Central memory CD4-positive, alpha-beta T cell (primary cell): ENCODE measurements at regions not wholly inside any gene's neighbourhood (a gene's known extent, or its start where the extent isn't known, plus 50 kb on each side); places are given as distances from the start of the nearest gene placed in this dataset.
"Not testable (repeated sequence)": the region's sequence is repeated elsewhere in the genome, so short reads cannot be mapped to it uniquely, and the experiment has no call there.

Source experiments
- DNase-seq: peaks from one replicate; pipeline ENCODE4 v3.0.0; 2022

DNA sequence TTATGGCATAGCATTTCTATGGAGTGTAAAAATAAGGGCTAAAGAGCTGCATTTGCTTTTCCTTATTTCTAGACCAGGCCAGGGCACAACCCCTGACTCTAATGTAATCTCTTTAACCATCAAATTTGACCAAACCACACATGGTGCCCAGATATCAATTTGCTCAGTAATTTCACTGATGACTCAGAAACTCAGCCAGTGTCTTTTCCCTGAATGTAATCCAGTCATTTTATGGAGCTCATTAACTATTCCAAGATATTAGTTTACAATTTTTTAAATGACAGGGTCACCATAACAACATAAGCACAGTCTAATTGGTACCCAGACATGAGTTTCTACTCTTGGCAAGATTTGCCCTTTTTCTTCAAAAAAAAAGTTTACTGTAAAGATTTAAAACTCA, 270.8 kb upstream of the AGAP1 start:
- no peak for DNase-seq

DNA sequence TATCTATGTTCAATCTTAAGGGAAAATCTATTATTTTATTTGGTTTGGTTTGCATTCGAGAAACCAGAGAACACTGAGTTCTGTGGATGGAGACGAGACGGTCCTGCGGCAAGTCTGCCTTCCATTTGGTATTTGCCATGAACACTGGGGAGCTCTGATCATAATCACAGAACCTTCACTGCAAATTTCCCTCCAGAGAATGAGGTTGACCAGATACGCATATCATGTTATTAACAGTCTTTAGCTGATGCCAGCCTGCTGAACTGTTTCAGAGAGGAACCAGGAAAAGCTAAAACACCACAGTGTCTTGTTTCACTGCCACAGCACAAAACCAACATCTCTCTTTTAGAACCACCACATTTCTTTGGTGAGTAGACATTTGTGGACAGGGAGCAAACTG, 269.4 kb upstream of the AGAP1 start:
- DNase-seq = no peak

DNA sequence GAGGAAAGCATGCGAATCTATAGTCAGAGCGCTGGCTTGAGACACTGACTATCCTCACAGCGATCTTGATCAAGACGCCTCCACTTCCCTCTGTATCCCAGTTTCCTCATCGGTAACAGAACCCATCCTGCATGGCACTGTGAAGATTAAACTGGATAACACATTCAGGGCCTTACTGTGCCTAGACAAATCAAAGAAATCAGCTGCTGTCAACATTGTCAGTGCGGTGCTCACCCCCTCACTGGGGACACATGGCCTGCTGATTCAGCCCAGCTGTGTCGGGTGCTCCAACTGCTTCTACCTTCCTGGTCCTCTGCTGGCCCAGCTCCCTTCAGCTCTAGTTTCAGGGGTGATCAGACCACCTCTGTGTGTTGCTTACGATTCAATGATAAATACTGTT, 268.6 kb upstream of the AGAP1 start:
- DNase-seq = no peak

DNA sequence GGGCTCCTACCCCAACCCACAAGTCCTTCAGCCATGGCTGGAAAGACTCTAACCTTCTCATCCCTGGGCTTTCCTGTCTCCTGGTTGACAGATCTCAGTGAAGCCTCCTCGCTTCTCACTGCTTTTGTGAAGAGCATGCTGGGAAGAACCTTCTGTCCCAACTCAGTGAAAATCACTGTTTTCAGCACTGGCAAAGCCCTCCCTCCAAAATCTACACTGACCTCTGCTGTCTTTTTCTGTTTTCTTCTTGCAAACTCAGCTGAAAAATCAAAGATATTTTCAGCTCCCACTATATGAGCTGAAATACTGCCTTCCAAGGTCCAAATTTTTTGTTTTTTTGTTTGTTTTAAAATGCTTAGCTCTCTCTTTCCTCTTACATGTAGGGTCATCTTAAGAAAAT, 266.3 kb upstream of the AGAP1 start:
- no peak for DNase-seq

DNA sequence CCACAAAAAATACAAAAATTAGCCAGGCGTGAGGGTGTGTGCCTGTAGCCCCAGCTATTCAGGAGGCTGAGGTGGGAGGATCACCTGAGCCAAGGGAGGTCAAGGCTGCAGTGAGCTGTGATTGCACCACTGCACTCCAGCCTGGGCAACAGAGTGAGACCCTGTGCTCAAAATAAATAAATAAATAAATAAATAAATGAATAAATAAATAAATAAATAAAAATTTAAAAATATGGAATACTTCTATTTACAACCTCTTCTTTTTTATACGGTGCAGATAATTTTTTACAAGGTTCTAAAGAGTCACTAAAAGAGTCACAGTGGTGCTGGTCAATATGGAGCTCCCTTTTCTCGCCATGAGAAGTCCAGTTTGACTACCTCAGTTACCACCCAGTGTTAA, 265.4 kb upstream of the AGAP1 start:
- DNase-seq = not testable (repeated sequence)

DNA sequence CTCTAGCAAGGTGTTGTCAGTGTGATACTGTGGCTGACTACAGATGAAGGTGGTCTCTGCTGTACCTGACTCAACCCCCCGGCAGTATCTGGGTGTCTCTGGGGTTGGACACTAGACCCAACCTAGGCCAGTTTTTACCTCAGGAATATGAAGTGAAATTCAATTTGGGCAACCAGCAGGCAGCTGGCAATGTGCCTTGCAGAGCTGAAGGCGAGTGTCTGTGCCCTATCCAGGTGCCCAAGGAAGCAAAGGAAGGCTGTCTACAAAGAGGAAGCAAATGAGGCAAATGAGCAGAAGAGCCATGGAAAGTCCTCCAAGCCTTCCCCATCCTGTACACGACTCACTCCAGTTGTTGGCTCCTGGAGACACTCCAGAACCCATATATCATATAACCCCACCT, 264.6 kb upstream of the AGAP1 start:
- no peak for DNase-seq

DNA sequence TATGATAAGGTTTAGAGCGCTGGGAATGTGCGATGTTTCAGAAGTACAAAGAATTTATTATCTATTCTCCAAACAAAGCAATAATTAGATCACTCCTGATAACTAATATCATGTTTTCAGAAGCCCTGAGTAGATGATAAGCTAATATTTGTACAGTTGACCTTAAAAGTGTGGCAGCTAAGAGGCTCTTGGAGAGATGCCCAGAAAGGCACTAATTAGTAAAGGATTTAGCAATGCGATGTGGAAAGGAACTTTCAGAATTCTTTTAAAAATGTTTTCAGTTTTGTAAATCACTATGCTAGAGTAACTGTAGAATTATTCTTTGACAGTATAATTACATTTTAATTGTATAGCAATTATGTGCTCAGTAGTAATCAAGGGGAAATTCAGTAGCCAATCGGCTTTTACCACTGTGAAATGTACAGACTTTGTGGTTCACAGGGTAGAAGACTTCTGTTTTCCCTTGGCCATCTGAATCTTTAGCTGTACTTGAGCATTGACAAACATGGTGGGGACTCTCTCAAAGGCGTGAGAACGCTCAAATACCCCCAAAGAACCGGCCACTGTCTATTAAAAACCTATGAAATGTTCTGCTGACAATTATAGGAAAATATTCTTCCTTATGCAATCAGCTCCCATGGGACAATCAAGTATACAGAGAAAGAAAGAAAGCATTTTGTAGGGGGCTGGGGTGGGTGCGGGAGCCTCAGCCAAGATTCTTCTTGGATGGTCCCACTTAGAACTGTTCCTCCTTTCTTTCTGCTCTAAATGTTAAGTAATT, 262.8 kb upstream of the AGAP1 start:
- no peak for DNase-seq

DNA sequence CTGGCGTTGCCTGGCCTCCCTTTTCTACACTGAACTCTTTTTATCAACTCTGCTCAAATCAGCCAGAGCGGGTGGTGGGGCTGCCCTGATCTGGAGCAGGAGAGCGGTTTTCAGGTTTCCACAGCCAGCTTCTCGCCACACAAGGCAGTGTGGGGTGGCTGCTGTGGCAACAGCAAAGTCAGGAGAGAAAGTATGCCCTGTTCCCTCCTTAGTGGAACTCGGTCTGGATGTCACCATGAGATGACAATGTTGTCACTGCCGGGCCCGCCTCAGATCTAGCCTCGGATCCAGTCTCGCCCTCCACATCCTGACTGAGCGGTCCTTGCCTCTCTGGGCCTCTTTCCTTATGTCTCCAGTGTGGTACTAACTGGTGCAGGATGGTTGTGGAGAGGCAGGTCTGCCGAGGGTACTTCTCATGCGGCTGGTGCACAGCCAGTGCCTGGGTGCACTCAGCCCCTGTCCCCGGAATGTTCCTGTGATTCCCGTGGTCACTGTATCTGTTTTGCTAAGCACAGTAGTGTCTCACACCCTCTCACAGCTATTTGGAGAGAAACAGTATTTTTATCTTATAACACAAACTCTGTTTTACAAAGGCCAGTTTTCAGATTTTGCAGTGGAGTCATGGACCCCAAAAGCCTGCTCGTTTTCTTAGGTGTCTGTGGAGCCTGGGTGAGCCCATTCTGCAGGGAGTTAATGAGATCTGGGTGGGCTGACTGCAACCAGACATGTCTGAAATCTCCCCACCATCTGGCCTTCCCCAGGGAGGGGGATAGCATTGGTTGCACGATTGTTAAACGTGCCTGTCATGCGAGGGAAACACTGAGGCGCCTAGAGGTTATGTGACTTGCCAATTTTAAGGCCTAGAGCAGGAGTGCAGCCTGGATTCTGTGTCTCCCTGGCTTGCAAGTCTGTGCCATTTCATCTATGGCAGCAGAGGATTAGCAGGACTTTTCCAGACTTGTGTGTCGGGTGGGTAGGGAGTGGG, 261.1 kb upstream of the AGAP1 start:
- no peak for DNase-seq

DNA sequence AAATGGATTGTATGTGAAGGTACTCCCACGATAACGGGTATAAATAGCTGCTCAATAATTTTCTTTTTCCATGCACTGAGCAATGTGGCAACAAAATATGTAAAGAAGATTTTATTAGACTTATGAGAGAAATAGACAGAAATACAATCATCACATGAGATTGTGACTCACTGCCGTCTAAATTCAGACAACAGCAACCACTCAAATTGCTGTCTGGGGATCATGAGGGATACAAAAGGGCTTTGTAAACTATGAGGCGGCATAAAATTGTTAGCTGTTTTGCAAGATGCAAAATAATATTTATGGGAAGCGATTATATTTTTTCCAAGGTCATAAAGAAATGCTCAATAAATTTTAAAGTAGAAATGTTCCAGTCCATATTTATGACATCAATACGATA, 259.1 kb upstream of the AGAP1 start:
- no peak for DNase-seq

DNA sequence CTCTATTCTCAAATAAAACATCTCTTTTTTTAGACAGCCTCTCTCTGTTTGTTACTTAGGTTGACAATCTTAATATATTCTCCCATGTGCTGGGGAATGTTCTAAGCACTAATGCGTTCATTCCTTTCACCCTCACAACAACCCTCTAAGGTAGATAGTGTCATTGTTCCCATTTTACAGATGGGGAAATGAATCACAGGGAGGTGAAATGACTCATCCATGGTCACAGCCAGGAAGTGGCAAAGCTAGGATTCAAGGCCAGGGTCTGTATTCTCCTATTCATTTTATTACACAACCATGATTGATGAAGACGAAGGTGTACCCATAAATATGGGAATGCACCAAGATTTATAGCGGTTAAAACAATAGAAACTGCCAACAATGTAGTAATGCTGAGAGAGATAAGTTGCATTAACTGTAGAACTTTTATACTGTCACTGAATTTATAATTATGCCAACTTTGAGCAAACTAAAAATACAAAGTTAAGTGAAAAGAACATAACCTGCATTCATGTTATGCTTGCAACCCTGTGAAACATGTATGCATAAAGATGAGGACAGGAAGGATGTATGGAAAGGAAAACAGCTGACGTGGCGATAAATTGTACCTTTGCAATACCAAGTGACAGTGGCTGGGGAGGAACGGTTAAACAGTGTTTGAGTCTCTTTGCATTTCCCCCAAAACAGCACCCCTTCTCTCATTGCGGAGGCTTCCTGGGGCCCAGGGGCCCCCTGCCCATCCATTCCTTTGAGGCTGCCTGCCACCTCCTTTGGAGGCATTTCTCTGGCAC, 257.7 kb upstream of the AGAP1 start:
- no peak for DNase-seq

DNA sequence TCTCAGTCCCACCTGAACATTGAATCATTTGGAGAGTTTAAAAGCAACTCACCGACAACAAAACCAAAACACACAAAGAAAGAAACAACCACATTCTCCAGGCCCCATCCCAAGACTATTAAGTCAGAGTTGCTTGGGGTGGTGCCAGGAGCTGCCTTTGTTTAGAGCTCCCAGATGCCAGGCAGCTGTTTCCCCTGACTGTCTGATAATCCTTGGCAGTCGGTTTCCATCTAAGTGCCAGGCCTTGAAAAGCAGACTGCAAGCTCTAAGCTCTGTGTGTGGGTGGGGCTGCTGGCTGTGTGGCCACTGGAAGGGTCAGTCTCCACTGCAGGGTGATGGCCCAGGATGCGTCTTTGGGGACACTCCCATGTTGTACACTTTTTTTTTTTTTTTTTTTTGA, 255.3 kb upstream of the AGAP1 start:
- no peak for DNase-seq

DNA sequence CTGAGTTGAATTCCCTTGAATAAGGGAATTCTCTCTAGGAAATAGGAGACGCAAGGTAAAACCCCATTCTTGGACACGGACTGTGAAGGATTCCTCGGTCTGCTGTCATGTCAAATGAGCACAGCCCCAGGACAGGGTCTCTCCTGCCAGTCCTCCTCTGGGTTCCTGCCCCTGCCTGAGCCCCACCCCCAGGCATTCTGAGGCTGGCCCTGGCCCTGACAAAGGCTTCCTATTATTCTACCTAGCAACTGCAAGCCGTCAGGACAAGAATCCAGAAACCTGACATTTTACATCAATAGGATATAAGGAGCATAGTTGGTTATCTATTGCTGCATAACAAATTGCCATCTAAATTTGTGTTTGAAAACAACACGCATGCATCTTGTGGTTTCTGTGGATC, 253.3 kb upstream of the AGAP1 start:
- DNase-seq = no peak

DNA sequence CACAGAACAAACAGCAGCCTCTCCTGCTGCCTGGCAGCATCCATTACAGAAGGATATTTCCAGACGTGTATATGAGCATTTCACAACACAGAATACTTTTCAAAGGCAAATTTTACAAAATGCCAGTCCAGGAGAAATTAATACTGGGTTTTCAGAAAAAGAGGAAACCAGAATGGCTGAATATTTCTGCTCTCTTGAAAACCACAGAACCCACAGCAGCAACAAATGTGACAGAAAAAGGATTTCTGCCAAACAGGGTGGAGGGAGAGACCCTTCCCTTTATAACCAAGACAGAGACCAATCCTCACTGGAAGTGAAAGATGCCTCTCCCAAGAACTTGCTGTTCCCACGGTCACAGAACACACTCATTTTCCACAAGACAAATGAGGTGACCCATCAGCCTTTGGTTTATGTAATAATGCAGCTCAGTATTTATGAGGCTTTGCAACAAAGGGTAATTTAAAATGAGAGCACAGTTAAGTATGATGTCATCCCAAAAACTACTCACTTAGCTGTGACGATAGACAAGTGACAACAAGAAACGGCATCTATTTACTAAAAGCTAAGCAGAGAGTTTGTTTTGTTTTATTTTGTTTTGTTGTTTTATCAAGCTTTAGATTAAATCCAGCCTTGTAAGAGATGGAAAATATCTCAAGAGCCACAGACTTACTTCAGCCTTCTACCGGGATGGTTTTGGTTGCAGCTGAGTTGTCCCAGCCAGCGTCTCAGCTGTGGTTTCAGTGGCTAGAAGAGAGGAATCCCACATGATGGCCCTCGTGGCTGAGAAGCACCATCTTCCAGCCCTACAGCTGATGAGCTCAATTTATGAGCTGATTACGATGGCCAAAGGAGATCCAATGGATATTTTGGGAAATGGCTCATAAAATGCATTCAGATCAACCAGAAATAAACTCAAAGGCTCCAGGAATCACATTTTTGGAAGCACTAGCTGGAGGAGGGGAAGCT, 249.3 kb upstream of the AGAP1 start:
- DNase-seq = no peak

DNA sequence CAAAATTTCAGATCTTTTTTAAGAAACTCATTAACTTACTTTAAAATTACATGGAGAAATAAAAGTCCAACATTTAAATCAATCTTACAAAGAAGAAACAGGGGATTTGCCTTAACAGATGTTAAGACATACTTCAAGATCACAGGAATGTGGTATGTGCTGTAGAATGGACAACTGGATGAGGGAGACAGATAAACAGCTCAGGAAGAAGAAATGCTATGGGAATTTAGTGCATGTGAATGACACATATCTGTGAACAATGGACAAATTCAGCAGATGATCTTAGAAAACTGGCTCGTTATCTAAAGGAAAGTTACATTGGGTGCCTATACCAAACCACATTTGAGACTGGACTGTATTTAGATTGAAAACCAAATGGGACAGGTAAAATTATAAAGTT, 246.8 kb upstream of the AGAP1 start:
- no peak for DNase-seq

DNA sequence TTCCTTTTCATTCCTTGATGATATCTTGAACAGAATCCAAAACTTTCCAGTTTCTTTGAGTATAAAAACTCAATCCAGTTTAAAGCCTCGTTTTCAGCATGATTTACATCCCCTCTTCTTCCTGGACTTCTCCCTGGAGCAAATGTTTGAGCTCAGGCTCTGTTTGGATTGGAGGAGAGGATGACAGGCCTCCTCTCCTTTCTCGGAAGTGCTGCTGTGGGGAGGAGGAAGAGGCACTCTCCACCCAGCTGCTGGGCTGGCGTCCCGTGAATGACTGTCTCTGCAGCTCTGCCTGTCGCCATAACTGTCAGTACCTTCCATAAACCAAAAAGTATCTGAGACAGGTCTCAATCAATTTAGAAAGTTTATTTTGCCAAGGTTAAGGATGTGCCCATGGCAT, 238.2 kb upstream of the AGAP1 start:
- no peak for DNase-seq

DNA sequence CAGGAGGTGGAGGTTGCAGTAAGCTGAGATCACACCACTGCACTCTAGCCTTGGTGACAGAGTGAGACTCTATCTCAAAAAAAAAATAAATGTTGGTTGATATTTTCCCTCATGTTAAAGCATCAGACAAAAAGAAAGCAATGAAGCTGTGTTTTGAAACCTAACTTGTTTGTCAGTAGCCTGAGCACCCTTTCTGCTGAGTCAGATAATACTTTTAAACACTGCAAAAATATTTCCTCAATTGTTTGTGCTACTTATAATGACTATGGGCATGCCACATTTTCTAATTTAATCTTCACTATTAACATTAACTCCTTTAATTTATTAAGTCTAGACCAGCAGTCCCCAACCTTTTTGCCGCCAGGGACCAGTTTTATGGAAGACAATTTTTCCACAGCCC, 236.3 kb upstream of the AGAP1 start:
- DNase-seq = no peak

DNA sequence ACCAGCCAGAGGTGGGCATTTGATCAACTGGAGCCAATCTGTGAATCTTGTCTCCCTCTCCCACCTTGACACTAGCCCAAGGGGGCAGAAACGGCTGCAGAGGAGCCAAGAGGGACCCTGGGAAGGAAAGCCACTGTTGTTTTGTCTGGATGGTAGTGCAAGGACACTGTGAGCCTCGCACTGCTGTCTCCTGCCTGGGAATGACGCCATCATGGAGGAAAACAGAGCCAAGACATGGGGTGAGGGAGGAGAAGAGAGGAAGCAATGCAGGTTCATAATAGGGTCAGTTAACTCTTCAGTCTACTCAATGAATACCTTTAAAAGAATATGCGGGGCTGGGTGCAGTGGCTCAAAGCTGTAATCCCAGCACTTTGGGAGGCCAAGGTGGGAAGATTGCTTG, 231.1 kb upstream of the AGAP1 start:
- no peak for DNase-seq

DNA sequence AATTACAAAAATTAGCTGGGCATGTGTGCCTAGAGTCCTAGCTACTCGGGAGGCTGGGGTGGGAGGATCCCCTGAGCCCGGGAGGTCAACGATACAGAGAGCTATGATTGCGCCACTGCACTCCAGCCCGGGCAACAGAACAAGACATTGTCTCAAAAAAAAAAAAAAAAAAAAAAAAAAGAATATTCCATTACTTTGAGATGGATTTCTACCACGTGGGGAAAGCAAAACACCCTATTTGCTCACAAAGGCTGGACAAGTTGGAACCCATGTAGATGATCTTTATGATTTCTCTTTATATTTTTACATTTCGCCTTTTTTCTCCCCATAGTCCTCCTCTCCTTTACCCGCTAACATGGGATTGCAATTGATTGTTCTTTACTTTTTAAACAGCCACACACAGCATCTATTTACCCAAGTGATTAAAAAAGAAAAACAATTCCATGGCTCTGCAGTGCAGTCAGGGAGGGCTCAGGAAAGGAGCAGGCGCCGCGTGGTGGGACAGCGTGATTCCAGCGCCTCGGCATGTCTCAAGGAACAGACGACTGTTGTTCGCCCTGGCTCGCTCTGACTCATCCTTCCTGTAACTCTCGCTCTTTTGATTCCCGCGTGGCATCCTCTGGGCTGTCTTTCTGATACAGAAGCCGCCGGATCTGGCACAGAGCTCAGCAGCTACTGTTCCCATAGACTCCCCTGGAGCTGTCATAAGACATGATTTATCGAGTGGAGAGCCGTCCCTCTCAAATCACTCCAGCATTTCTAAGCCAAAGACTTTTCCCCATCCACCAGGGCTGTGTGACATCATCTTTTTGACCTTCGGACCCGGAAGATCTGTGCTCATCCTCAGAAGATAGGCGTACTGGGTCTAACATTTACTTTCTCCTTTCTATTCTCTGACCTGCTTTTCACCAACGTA, 230.4 kb upstream of the AGAP1 start:
- DNase-seq = no peak

DNA sequence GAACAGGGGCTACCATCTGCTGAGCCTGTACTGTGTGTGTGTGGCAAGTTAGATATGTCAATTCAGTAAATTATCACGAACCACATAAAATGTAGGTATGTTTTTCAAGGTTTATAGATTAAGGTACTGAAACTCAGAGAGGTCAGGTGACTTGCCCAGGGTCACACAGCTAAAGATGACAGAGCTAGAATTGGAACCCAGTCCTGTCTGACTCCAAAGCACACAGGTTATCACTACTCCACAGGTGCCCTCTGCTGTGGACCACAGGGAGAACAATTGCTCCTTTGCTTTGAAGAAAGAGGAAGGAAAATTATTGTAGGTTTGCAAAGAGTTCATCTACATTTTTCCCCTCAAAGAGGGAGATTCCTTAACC, 229.7 kb upstream of the AGAP1 start:
- no peak for DNase-seq

DNA sequence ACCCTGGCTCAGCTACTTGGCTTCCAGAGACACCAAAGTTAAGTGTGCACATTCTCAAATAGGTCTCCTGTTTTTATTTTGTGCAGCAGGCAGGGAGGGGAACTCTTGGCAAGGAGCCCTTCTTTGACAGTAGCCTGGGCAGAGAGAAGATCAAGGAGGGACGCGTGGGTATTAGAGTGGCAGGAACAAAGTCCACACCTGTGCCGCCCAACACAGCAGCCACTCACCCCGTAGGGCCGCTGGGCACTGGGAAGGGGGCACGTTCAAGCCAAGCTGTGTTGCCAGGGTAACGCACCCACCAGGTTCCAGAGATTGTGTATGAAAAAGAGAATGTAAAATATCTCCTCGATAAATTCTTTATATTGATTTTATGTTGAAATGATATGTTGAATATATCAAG, 229.3 kb upstream of the AGAP1 start:
- DNase-seq = no peak

DNA sequence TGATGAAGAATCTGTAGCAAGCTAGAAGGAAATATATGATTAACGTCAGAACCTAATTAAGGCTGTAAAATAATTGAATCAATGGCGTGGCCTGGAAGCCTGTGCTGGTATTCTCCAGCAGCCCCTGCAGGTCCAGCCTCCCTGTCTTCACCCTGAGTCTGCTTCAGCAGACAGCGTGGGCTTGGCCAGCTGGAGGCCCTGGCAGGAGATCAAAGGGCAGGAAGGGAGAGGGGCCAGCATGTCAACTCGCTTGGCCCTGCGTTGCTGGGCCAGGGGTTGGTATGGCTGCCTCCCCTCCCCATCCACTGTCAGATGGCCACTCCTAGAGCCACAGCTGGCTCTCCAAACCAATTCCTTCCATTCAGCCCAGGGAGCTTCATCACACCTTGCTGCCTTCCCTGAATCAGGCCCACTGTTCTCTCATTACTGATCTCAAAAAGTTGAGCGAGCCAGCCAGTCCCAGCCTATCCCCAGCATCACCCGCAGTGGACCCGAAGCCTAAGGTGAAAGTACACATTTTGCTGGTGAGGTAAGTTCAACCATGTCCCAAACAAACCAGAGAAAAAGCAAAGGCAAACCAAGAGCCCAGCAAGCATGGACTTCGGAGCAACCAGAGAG, 228.4 kb upstream of the AGAP1 start:
- no peak for DNase-seq
